Activated B cell treated with CpG ODN at 0.5 μM for 24 hours (primary cell): ENCODE measurements at regions not wholly inside any gene's neighbourhood (a gene's known extent, or its start where the extent isn't known, plus 50 kb on each side); places are given as distances from the start of the nearest gene placed in this dataset.

ENCODE experiments used
- ATAC-seq: fragments of 200-7000 bp; cut with Tn5 transposase; one replicate; pipeline ENCODE4 v1.10.0; 2021; ENCODE audit warnings: low read depth, mild to moderate bottlenecking, moderate library complexity
- CTCF ChIA-PET: fragments of 350-600 bp; sonication (Branson Sonifier 250); formaldehyde crosslinking; loops from one replicate; lab custom pipeline; 2021; ENCODE audit warnings: antibody characterized with exemption; lab: Charles Lee
- POLR2A ChIA-PET: fragments of 350-600 bp; sonication (Branson Sonifier 250); formaldehyde crosslinking; loops from one replicate; lab custom pipeline; 2021; ENCODE audit warnings: antibody characterized with exemption; lab: Charles Lee
- DNase-seq: peaks from one replicate; pipeline ENCODE4 v3.0.0; 2022
- H3K27ac Mint-ChIP-seq: one replicate; pipeline ENCODE4 v1.8.0; 2020; ENCODE audit warnings: mixed read lengths
- H3K27me3 Mint-ChIP-seq: one replicate; pipeline ENCODE4 v1.8.0; 2021; ENCODE audit warnings: mixed read lengths
- H3K36me3 Mint-ChIP-seq: one replicate; pipeline ENCODE4 v1.8.0; 2021; ENCODE audit warnings: low read depth, mixed read lengths
- H3K4me1 Mint-ChIP-seq: one replicate; pipeline ENCODE4 v1.8.0; 2021; ENCODE audit warnings: mixed read lengths
- H3K4me3 Mint-ChIP-seq: one replicate; pipeline ENCODE4 v1.8.0; 2020; ENCODE audit warnings: mild to moderate bottlenecking, mixed read lengths
- H3K9me3 Mint-ChIP-seq: one replicate; pipeline ENCODE4 v1.8.0; 2020; ENCODE audit warnings: mixed read lengths
- CTCF ChIP-seq: fragments of 200-600 bp; IDR thresholded peaks from one replicate; pipeline ENCODE4 v1.8.0; 2022; ENCODE audit warnings: antibody characterized with exemption, mild to moderate bottlenecking
- intact Hi-C: fragments of 100-400 bp; cut with micrococcal nuclease; formaldehyde crosslinking; loops from one replicate; pipeline ENCODE4 v1.15.1; 2024

GRCh38 chr2:157093666-157094065 is 163.8 kb upstream of the GALNT5 start:
- intact Hi-C loops: no loop called here
- peaks cover 4% of the 10 kb centered on the region for H3K9me3 Mint-ChIP-seq
- no peaks in the 10 kb centered on the region for H3K36me3 Mint-ChIP-seq
- no peak for ATAC-seq
- H3K4me3 Mint-ChIP-seq: no peak overlapping the region
- no peak for DNase-seq
- H3K27ac Mint-ChIP-seq: no peak overlapping the region
- ChIA-PET POLR2A (no interaction called here), CTCF (no interaction called here)
- no peaks in the 10 kb centered on the region for H3K27me3 Mint-ChIP-seq
- no peak for TF ChIP-seq CTCF
- no peaks in the 10 kb centered on the region for H3K4me1 Mint-ChIP-seq

GRCh38 chr2:157105372-157105771 is 152.1 kb upstream of the GALNT5 start:
- ATAC-seq (no peak), DNase-seq (no peak)
- TF ChIP-seq CTCF: no peak
- H3K4me3 Mint-ChIP-seq: no peak overlapping the region
- no peaks in the 10 kb centered on the region for H3K27me3 Mint-ChIP-seq
- ChIA-PET CTCF (no interaction called here), POLR2A (no interaction called here)
- H3K9me3 Mint-ChIP-seq: peaks cover 3% of the 10 kb centered on the region
- H3K27ac Mint-ChIP-seq: no peak overlapping the region
- intact Hi-C loops: no loop called here
- H3K4me1 Mint-ChIP-seq: no peaks in the 10 kb centered on the region
- no peaks in the 10 kb centered on the region for H3K36me3 Mint-ChIP-seq

GRCh38 chr2:157106950-157107349 is 150.6 kb upstream of the GALNT5 start:
- Mint-ChIP-seq H3K36me3 (no peaks in the 10 kb centered on the region), H3K4me1 (no peaks in the 10 kb centered on the region), H3K27ac (no peak overlapping the region), H3K9me3 (peaks cover 12% of the 10 kb centered on the region), H3K4me3 (no peak overlapping the region), H3K27me3 (no peaks in the 10 kb centered on the region)
- TF ChIP-seq CTCF: no peak
- ChIA-PET POLR2A (no interaction called here), CTCF (no interaction called here)
- no peak for DNase-seq
- ATAC-seq: no peak
- intact Hi-C loops: no loop called here

- Mint-ChIP-seq H3K27me3 (no peaks in the 10 kb centered on the region), H3K9me3 (peaks cover 11% of the 10 kb centered on the region), H3K27ac (no peak overlapping the region), H3K4me1 (no peaks in the 10 kb centered on the region), H3K36me3 (no peaks in the 10 kb centered on the region), H3K4me3 (no peak overlapping the region)
- intact Hi-C loops: no loop called here
- ATAC-seq (no peak), DNase-seq (no peak)
- ChIA-PET CTCF (no interaction called here), POLR2A (no interaction called here)
- TF ChIP-seq CTCF: no peak
Observed at GRCh38 chr2:157107460-157107859, 150.0 kb upstream of the GALNT5 start.

- Mint-ChIP-seq H3K4me1 (no peaks in the 10 kb centered on the region), H3K27ac (no peak overlapping the region), H3K9me3 (peaks cover 11% of the 10 kb centered on the region), H3K36me3 (no peaks in the 10 kb centered on the region), H3K27me3 (no peaks in the 10 kb centered on the region), H3K4me3 (no peak overlapping the region)
- no peak for ATAC-seq
- intact Hi-C loops: no loop called here
- no peak for TF ChIP-seq CTCF
- ChIA-PET CTCF (no interaction called here), POLR2A (no interaction called here)
- no peak for DNase-seq
Observed at GRCh38 chr2:157107877-157108276, 149.6 kb upstream of the GALNT5 start.
